SU-DHL-6 (cell line): ENCODE measurements at regions not wholly inside any gene's neighbourhood (a gene's known extent, or its start where the extent isn't known, plus 50 kb on each side); places are given as distances from the start of the nearest gene placed in this dataset.
"Not testable (repeated sequence)": the region's sequence is repeated elsewhere in the genome, so short reads cannot be mapped to it uniquely, and the experiment has no call there.

ENCODE experiments used
- H2AFZ ChIP-seq: fragments of 200-600 bp; sonication (generic); 2 replicates; pipeline ENCODE4 v1.6.1; 2014; ENCODE audit warnings: low read depth, mild to moderate bottlenecking, moderate library complexity, mixed read lengths, antibody characterized with exemption, low read length; ENCODE audit not compliant: severe bottlenecking
- H3F3A ChIP-seq: fragments of 200-600 bp; shearing (Covaris generic); 2 replicates; pipeline ENCODE4 v1.6.0; 2016; ENCODE audit warnings: antibody characterized with exemption, mild to moderate bottlenecking; ENCODE audit not compliant: insufficient read depth
- H3K27ac ChIP-seq: fragments of 200-600 bp; sonication (generic); 2 replicates; pipeline ENCODE4 v1.5.1; 2016; ENCODE audit warnings: low read depth, mild to moderate bottlenecking, low read length, moderate library complexity, mixed read lengths
- H3K27me3 ChIP-seq: fragments of 200-600 bp; sonication (generic), shearing (Covaris generic); 2 replicates; pipeline ENCODE4 v1.6.0; 2014; ENCODE audit warnings: mild to moderate bottlenecking, low read length
- H3K36me3 ChIP-seq: fragments of 200-600 bp; sonication (generic); 2 replicates; pipeline ENCODE4 v1.6.1; 2014; ENCODE audit warnings: mild to moderate bottlenecking, low read length, mixed read lengths
- H3K4me2 ChIP-seq: fragments of 300-600, 200-600 bp; shearing (Covaris generic), sonication (generic); 2 replicates; pipeline ENCODE4 v1.6.0; 2014; ENCODE audit warnings: low read length, low read depth, mild to moderate bottlenecking; ENCODE audit not compliant: poor library complexity, severe bottlenecking
- H3K4me3 ChIP-seq: fragments of 200-600 bp; sonication (generic); 2 replicates; pipeline ENCODE4 v1.5.1; 2014; ENCODE audit warnings: antibody characterized with exemption, low read length, mild to moderate bottlenecking, mixed read lengths; ENCODE audit not compliant: insufficient read depth, poor library complexity, severe bottlenecking
- H3K79me2 ChIP-seq: fragments of 200-600 bp; sonication (generic); 2 replicates; pipeline ENCODE4 v1.6.1; 2014; ENCODE audit warnings: mild to moderate bottlenecking, low read length, moderate library complexity; ENCODE audit not compliant: insufficient read depth
- H3K9ac ChIP-seq: fragments of 200-600 bp; sonication (generic); 2 replicates; pipeline ENCODE4 v1.7.0; 2014; ENCODE audit warnings: mild to moderate bottlenecking, low read length
- H3K9me2 ChIP-seq: fragments of 200-600 bp; sonication (generic); replicated peaks from 2 replicates; pipeline ENCODE4 v1.6.1; 2014; ENCODE audit warnings: low read length; ENCODE audit not compliant: insufficient read depth
- H3K9me3 ChIP-seq: fragments of 200-600 bp; sonication (generic); 2 replicates; pipeline ENCODE4 v1.6.1; 2014; ENCODE audit warnings: low read length, mixed read lengths; ENCODE audit not compliant: insufficient read depth
- H4K20me1 ChIP-seq: fragments of 200-600 bp; sonication (generic); 2 replicates; pipeline ENCODE4 v1.6.1; 2014; ENCODE audit warnings: low read depth, mild to moderate bottlenecking, antibody characterized with exemption, low read length, moderate library complexity, mixed read lengths
- CTCF ChIP-seq: fragments of 200-600 bp; sonication (generic); IDR thresholded peaks from one replicate; pipeline ENCODE4 v1.5.1; 2017; ENCODE audit warnings: antibody characterized with exemption, mild to moderate bottlenecking, low read length, moderate library complexity; ENCODE audit not compliant: insufficient read depth, poor library complexity, severe bottlenecking
- EZH2phosphoT487 ChIP-seq: fragments of 200-600 bp; sonication (generic), shearing (Covaris generic); conservative IDR thresholded peaks from 2 replicates; pipeline ENCODE4 v1.6.1; 2018; ENCODE audit warnings: mild to moderate bottlenecking, antibody characterized with exemption, low read length, moderate library complexity, mixed read lengths

DNA sequence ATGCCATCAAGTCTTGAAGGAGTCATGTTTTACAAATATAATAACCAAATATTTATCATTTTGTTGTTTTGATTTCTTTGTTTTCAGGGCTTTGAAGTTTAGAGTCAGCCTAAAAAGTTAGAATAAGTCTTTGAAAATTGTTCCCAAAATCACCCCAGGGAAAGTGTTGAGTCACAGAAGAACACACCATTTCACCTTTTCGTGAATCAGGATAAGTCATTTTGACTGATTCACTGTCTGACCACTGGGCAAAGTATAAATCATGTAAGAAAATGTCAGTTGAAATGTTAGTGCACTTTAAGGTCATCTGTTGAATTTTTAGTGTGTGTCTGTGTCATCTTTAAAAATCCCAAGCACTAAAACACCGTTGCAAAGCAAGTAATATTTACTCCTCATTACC lies 1320.1 kb downstream of the RPA4 start:
- H3F3A ChIP-seq = no peaks in the 10 kb centered on the region
- no peak for TF ChIP-seq CTCF
- TF ChIP-seq EZH2phosphoT487 = no peak
- no peak overlapping the region for H2AFZ ChIP-seq
- H3K9me2 ChIP-seq = no peaks in the 10 kb centered on the region
- H3K36me3 ChIP-seq = no peaks in the 10 kb centered on the region
- H3K9me3 ChIP-seq = no peaks in the 10 kb centered on the region
- H3K4me2 ChIP-seq = no peak overlapping the region
- H3K9ac ChIP-seq = no peak overlapping the region
- H3K27me3 ChIP-seq = no peaks in the 10 kb centered on the region
- no peak overlapping the region for H3K27ac ChIP-seq
- H3K4me3 ChIP-seq = no peak overlapping the region
- H4K20me1 ChIP-seq = no peaks in the 10 kb centered on the region
- no peaks in the 10 kb centered on the region for H3K79me2 ChIP-seq

- TF ChIP-seq CTCF = no peak
- no peak for TF ChIP-seq EZH2phosphoT487
- H3K27me3 ChIP-seq = no peaks in the 10 kb centered on the region
- H4K20me1 ChIP-seq = no peaks in the 10 kb centered on the region
Measured at GRCh38 chrX:98207947-98208346, 1324.2 kb downstream of the RPA4 start.

GRCh38 chrX:98231003-98231402 lies 1347.3 kb downstream of the RPA4 start:
- Histone ChIP-seq H3K4me2 (no peak overlapping the region), H3K79me2 (no peaks in the 10 kb centered on the region), H3F3A (no peaks in the 10 kb centered on the region), H3K27ac (no peak overlapping the region), H3K27me3 (no peaks in the 10 kb centered on the region), H4K20me1 (no peaks in the 10 kb centered on the region), H3K9me2 (no peaks in the 10 kb centered on the region), H2AFZ (no peak overlapping the region), H3K9me3 (no peaks in the 10 kb centered on the region), H3K9ac (no peak overlapping the region), H3K36me3 (no peaks in the 10 kb centered on the region), H3K4me3 (no peak overlapping the region)
- no peak for TF ChIP-seq EZH2phosphoT487
- no peak for TF ChIP-seq CTCF

More at GRCh38 chrX:98207947-98208346, 1324.2 kb downstream of the RPA4 start:
- Histone ChIP-seq H3K36me3 (no peaks in the 10 kb centered on the region), H3K27ac (no peak overlapping the region), H3K9ac (no peak overlapping the region), H3K9me2 (no peaks in the 10 kb centered on the region), H3K9me3 (no peaks in the 10 kb centered on the region), H3K4me2 (no peak overlapping the region), H3K4me3 (no peak overlapping the region), H2AFZ (no peak overlapping the region), H3K79me2 (no peaks in the 10 kb centered on the region), H3F3A (no peaks in the 10 kb centered on the region)

DNA sequence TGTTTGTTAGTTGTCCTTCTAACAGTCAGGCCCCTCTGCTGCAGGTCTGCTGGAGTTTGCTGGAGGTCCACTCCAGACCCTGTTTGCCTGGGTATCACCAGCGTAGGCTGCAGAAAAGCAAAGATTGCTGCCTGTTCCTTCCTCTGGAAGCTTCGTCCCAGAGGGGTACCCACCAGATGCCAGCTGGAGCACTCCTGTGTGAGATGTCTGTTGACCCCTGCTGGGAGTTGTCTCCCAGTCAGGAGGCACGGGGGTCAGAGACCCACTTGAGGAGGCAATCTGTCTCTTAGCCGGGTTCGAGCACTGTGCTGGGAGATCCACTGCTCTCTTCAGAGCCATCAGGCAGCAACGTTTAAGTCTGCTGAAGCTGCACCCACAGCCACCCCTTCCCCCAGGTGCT lies 1356.4 kb downstream of the RPA4 start:
- not testable (repeated sequence) for H3K27me3 ChIP-seq, H4K20me1 ChIP-seq, H3F3A ChIP-seq, H3K4me3 ChIP-seq, H3K27ac ChIP-seq, H3K36me3 ChIP-seq, H3K79me2 ChIP-seq, H2AFZ ChIP-seq, H3K9me2 ChIP-seq, H3K9ac ChIP-seq, H3K9me3 ChIP-seq, H3K4me2 ChIP-seq
